Tibial nerve (tissue), 4 donors: ENCODE measurements at regions not wholly inside any gene's neighbourhood (a gene's known extent, or its start where the extent isn't known, plus 50 kb on each side); places are given as distances from the start of the nearest gene placed in this dataset.

Source experiments
- DNase-seq, 2 donors: peaks; one replicate each; pipeline ENCODE4 v3.0.0-alpha.2; 2019; ENCODE audit warnings: low spot score in 2 of 2
- H3K27ac ChIP-seq, 4 donors: fragments of 200-600 bp; sonication (generic) in 3 of 4; one replicate each; pipeline ENCODE4 v1.5.1; 2017 to 2019; ENCODE audit warnings: mild to moderate bottlenecking in 1 of 4
- H3K27me3 ChIP-seq, 2 donors: fragments of 200-600 bp; sonication (generic) in 1 of 2; one replicate each; pipeline versions ENCODE4 v1.5.1 to v1.6.0; 2017 to 2019
- H3K36me3 ChIP-seq, 3 donors: fragments of 200-600 bp; sonication (generic); one replicate each; pipeline ENCODE4 v1.5.1; 2018 to 2019
- H3K4me1 ChIP-seq, 4 donors: fragments of 200-600 bp; sonication (generic) in 3 of 4; one replicate each; pipeline ENCODE4 v1.5.1; 2017 to 2019
- H3K4me3 ChIP-seq, 4 donors: fragments of 200-600 bp; sonication (generic) in 3 of 4; one replicate each; pipeline ENCODE4 v1.5.1; 2017 to 2019; ENCODE audit warnings: mild to moderate bottlenecking in 1 of 4, moderate library complexity in 1 of 4
- H3K9me3 ChIP-seq, 4 donors: fragments of 200-600 bp; sonication (generic) in 3 of 4; one replicate each; pipeline ENCODE4 v1.5.1; 2017 to 2019
- CTCF ChIP-seq, 5 experiments: fragments of 200-600 bp in 3 of 5; fragments of 450-650 bp in 2 of 5; sonication (generic) in 3 of 5; IDR thresholded peaks; one replicate each; pipeline ENCODE4 v1.5.1; 2016 to 2019; ENCODE audit warnings: antibody characterized with exemption in 5 of 5, mild to moderate bottlenecking in 3 of 5, moderate library complexity in 2 of 5
- EP300 ChIP-seq, 2 donors: sonication (generic); formaldehyde crosslinking; IDR thresholded peaks; one replicate each; pipeline ENCODE4 v1.6.1; 2017; ENCODE audit warnings: antibody characterized with exemption in 2 of 2, mild to moderate bottlenecking in 1 of 2
- POLR2A ChIP-seq, 2 donors: fragments of 450-650 bp; IDR thresholded peaks; one replicate each; pipeline ENCODE4 v1.6.1; 2017; ENCODE audit warnings: antibody characterized with exemption in 2 of 2, mild to moderate bottlenecking in 2 of 2, moderate library complexity in 2 of 2
- WGBS, 2 donors: methylation state at CpG; one replicate each; pipeline ENCODE4 v1.1.5; 2018; 5-methylcytosine and 5-hydroxymethylcytosine counted together

- H3K27ac ChIP-seq: no peak overlapping the region
- no peaks in the 10 kb centered on the region for H3K4me1 ChIP-seq
- no peaks in the 10 kb centered on the region for H3K9me3 ChIP-seq
- 65 to 67% methylated on average over 2 of the region's 2 CpGs for WGBS, 2 donors
- TF ChIP-seq EP300 (IDR thresholded peaks at IDR 0.05): no peak
- TF ChIP-seq POLR2A (IDR thresholded peaks at IDR 0.05): no peak
- no peak for TF ChIP-seq CTCF (IDR thresholded peaks at IDR 0.05)
- H3K27me3 ChIP-seq: no peaks in the 10 kb centered on the region
- H3K36me3 ChIP-seq: no peaks in the 10 kb centered on the region
- no peak for DNase-seq
- H3K4me3 ChIP-seq: no peak overlapping the region
Measured at GRCh38 chr10:14412624-14413023, 81.9 kb upstream of the FRMD4A start.

GRCh38 chr10:14409856-14410458 is 79.2 kb upstream of the FRMD4A start:
- Histone ChIP-seq H3K27ac (no peak overlapping the region), H3K9me3 (no peaks in the 10 kb centered on the region), H3K4me3 (no peak overlapping the region), H3K27me3 (no peaks in the 10 kb centered on the region), H3K4me1 (no peaks in the 10 kb centered on the region), H3K36me3 (no peaks in the 10 kb centered on the region)
- no peak for TF ChIP-seq EP300 (IDR thresholded peaks at IDR 0.05)
- no peak for TF ChIP-seq CTCF (IDR thresholded peaks at IDR 0.05)
- TF ChIP-seq POLR2A (IDR thresholded peaks at IDR 0.05): no peak
- WGBS, 2 donors: 68 to 82% methylated on average over 3 of the region's 3 CpGs
- DNase-seq: no peak

GRCh38 chr10:14409247-14409646 is 78.5 kb upstream of the FRMD4A start:
- Histone ChIP-seq H3K36me3 (no peaks in the 10 kb centered on the region), H3K27ac (no peak overlapping the region), H3K9me3 (no peaks in the 10 kb centered on the region), H3K27me3 (no peaks in the 10 kb centered on the region), H3K4me3 (no peak overlapping the region), H3K4me1 (no peaks in the 10 kb centered on the region)
- no peak for DNase-seq
- WGBS, 2 donors: 96 to 97% methylated on average over 4 of the region's 4 CpGs
- TF ChIP-seq EP300 (IDR thresholded peaks at IDR 0.05) (no peak), CTCF (IDR thresholded peaks at IDR 0.05) (no peak), POLR2A (IDR thresholded peaks at IDR 0.05) (no peak)

GRCh38 chr10:14408139-14408538 is 77.4 kb upstream of the FRMD4A start:
- Histone ChIP-seq H3K36me3 (no peaks in the 10 kb centered on the region), H3K4me3 (no peak overlapping the region), H3K9me3 (no peaks in the 10 kb centered on the region), H3K27me3 (no peaks in the 10 kb centered on the region), H3K4me1 (no peaks in the 10 kb centered on the region), H3K27ac (no peak overlapping the region)
- WGBS, 2 donors: 84 to 87% methylated on average over 2 of the region's 2 CpGs
- no peak for DNase-seq
- TF ChIP-seq CTCF (IDR thresholded peaks at IDR 0.05) (no peak), EP300 (IDR thresholded peaks at IDR 0.05) (no peak), POLR2A (IDR thresholded peaks at IDR 0.05) (no peak)

GRCh38 chr10:14407567-14407966 is 76.8 kb upstream of the FRMD4A start:
- no peaks in the 10 kb centered on the region for H3K27me3 ChIP-seq
- WGBS, 2 donors: 91% methylated on average over 7 of the region's 7 CpGs
- no peaks in the 10 kb centered on the region for H3K9me3 ChIP-seq
- no peaks in the 10 kb centered on the region for H3K4me1 ChIP-seq
- no peak overlapping the region for H3K4me3 ChIP-seq
- no peak overlapping the region for H3K27ac ChIP-seq
- DNase-seq: no peak
- no peak for TF ChIP-seq CTCF (IDR thresholded peaks at IDR 0.05)
- no peaks in the 10 kb centered on the region for H3K36me3 ChIP-seq
